NCI-H524 treated with DMSO at 0.1 percent for 48 hours (cell line): ENCODE measurements at regions not wholly inside any gene's neighbourhood (a gene's known extent, or its start where the extent isn't known, plus 50 kb on each side); places are given as distances from the start of the nearest gene placed in this dataset.

ENCODE experiments used
- DNase-seq: peaks from one replicate; lab custom pipeline; 2025; lab: John Stamatoyannopoulos, UW

- no peak for DNase-seq
These were observed 816.2 kb downstream of the BCL11A start for GRCh38 chr2:59737299-59737698.

- no peak for DNase-seq
These were observed 818.7 kb downstream of the BCL11A start for GRCh38 chr2:59734743-59735142.

GRCh38 chr2:59733970-59734369 is 819.5 kb downstream of the BCL11A start:
- DNase-seq, result no peak

GRCh38 chr2:59733567-59733930 is 819.9 kb downstream of the BCL11A start:
- DNase-seq, result no peak

- no peak for DNase-seq
These were observed 820.4 kb downstream of the BCL11A start for GRCh38 chr2:59732871-59733566.

GRCh38 chr2:59727121-59727590 is 826.3 kb downstream of the BCL11A start:
- DNase-seq, result no peak

- DNase-seq, result no peak
These were observed 827.0 kb downstream of the BCL11A start for GRCh38 chr2:59726228-59727120.

- no peak for DNase-seq
These were observed 828.7 kb downstream of the BCL11A start for GRCh38 chr2:59724746-59725145.

- DNase-seq, result no peak
These were observed 833.1 kb downstream of the BCL11A start for GRCh38 chr2:59720296-59720866.

GRCh38 chr2:59713577-59713976 is 839.9 kb downstream of the BCL11A start:
- DNase-seq, result no peak

GRCh38 chr2:59711121-59711520 is 842.3 kb downstream of the BCL11A start:
- no peak for DNase-seq

- no peak for DNase-seq
These were observed 846.7 kb downstream of the BCL11A start for GRCh38 chr2:59706729-59707128.

GRCh38 chr2:59703796-59704195 is 849.7 kb downstream of the BCL11A start:
- DNase-seq, result no peak

- DNase-seq, result no peak
These were observed 851.4 kb downstream of the BCL11A start for GRCh38 chr2:59702026-59702425.

- DNase-seq, result no peak
These were observed 852.0 kb downstream of the BCL11A start for GRCh38 chr2:59701271-59701994.

- DNase-seq, result no peak
These were observed 859.3 kb downstream of the BCL11A start for GRCh38 chr2:59694176-59694575.

GRCh38 chr2:59693231-59693959 is 860.1 kb downstream of the BCL11A start:
- no peak for DNase-seq

GRCh38 chr2:59691518-59692190 is 861.8 kb downstream of the BCL11A start:
- DNase-seq, result no peak

- DNase-seq, result no peak
These were observed 862.6 kb downstream of the BCL11A start for GRCh38 chr2:59690849-59691248.

GRCh38 chr2:59684771-59685166 is 868.7 kb downstream of the BCL11A start:
- no peak for DNase-seq
